ENCODE measurements at regions not wholly inside any gene's neighbourhood (a gene's known extent, or its start where the extent isn't known, plus 50 kb on each side); places are given as distances from the start of the nearest gene placed in this dataset.

DNA sequence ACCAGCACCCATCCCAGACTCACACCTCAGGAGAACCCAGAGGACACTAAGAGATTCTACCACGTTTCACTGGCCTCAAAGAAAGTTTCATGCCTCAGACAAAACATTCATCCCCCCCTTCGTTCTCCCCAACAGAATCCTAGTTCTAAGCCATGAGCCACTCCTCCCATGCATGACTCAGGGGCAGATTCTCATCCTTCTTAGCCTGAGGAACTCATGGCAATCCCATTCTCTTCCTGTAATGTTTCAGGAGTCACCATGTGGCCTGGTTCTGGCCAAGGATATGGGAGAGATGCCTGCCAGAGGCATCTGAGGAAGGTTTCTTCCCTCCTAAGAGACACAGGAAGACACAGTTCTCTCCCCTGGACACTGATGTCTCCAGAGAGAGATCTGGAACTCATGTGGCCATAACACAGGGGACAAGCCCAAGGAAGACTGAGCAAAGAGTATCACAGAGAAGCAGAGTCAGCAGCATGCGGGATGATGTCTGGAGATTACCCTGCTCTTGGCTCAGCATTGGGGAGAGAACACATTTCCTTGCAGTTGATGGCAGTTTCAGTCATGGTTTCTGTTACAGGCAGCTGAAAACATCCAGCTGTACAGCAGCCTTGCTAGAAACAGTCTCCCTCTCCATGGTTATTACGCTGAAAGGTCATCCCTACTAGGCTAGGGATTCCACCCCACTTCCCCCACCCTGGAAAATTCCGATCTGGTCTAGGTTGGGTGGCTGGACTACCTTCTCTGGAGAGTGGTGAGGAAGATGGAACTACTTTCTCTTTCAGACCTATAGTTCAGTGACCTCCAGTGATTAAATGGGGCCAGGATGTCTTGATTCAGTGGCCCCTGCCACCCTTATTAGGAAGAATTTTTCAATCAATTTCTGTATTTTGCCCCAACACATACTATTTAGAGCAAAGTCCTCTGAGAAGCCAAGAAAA is 115.4 kb downstream of the ZNF608 start:
- Histone ChIP-seq H3K27ac (ENCODE audit: extremely low read depth, low read depth, low read length) (no peak overlapping the region), H4K20me1 (replicated peaks; ENCODE audit: control insufficient read depth, insufficient read depth, low read length) (no peaks in the 10 kb centered on the region), H3K9ac (ENCODE audit: insufficient read depth in 1 of 2, low read depth in 2 of 2, low read length in 2 of 2) (peak overlapping the region in 1 of 2 experiments; percentile 10; a peak in 1 of 4 replicates), H3K79me2 (ENCODE audit: control insufficient read depth, insufficient read depth, low read length) (no peaks in the 10 kb centered on the region), H2AFZ (ENCODE audit: low read depth, low read length) (peak overlapping the region; percentile 44), H3K4me1 (replicated peaks in 1 of 2; ENCODE audit: control insufficient read depth in 2 of 2, insufficient read depth in 2 of 2, low read length in 2 of 2) (peaks cover 19 to 35% of the 10 kb centered on the region in 2 experiments), H3K27me3 (ENCODE audit: control insufficient read depth in 2 of 2, insufficient read depth in 2 of 2, low read length in 2 of 2) (no peaks in the 10 kb centered on the region), H3K4me3 (no peak overlapping the region), H3K36me3 (ENCODE audit: control insufficient read depth, insufficient read depth, low read length) (no peaks in the 10 kb centered on the region), H3K9me1 (ENCODE audit: control insufficient read depth, insufficient read depth, low read length) (no peaks in the 10 kb centered on the region), H3K9me3 (replicated peaks; ENCODE audit: control insufficient read depth, insufficient read depth, low read depth, low read length) (no peaks in the 10 kb centered on the region), H3K4me2 (ENCODE audit: insufficient read depth, low read length) (no peak overlapping the region)
- POLR2A ChIA-PET, result interaction anchor here (0.6 kb wide), 1 partner anchor 10 kb away, joined by 3 read pairs; no protein-coding TSS in a partner anchor
- in situ Hi-C loops (cut with MboI), result no loop called here
- FAIRE-seq (no peak), ATAC-seq (no peak), DNase-seq (ENCODE audit: extremely low read depth in 1 of 4, low spot score in 3 of 4) (no peak)
- 57% methylated on average over 5 of the region's 5 CpGs for whole genome bisulfite sequencing (ENCODE audit: insufficient coverage, low coverage, missing lambda C conversion rate)
- no peak for TF ChIP-seq ZNF263 (CRISPR knock-in tag; IDR thresholded peaks at IDR 0.05; ENCODE audit: borderline replicate concordance)
- no peak for TF ChIP-seq ILK (tag; IDR thresholded peaks at IDR 0.05; ENCODE audit: borderline replicate concordance, low read depth)
- TF ChIP-seq PHTF2 (CRISPR knock-in tag; IDR thresholded peaks at IDR 0.05), result no peak
- TF ChIP-seq, protein P1, sequence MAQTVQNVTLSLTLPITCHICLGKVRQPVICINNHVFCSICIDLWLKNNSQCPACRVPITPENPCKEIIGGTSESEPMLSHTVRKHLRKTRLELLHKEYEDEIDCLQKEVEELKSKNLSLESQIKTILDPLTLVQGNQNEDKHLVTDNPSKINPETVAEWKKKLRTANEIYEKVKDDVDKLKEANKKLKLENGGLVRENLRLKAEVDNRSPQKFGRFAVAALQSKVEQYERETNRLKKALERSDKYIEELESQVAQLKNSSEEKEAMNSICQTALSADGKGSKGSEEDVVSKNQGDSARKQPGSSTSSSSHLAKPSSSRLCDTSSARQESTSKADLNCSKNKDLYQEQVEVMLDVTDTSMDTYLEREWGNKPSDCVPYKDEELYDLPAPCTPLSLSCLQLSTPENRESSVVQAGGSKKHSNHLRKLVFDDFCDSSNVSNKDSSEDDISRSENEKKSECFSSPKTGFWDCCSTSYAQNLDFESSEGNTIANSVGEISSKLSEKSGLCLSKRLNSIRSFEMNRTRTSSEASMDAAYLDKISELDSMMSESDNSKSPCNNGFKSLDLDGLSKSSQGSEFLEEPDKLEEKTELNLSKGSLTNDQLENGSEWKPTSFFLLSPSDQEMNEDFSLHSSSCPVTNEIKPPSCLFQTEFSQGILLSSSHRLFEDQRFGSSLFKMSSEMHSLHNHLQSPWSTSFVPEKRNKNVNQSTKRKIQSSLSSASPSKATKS (CRISPR knock-in tag; IDR thresholded peaks at IDR 0.05), result no peak
- no peak for TF ChIP-seq TAF9B (IDR thresholded peaks at IDR 0.05; ENCODE audit: partially characterized antibody)
- TF ChIP-seq, protein P2, sequence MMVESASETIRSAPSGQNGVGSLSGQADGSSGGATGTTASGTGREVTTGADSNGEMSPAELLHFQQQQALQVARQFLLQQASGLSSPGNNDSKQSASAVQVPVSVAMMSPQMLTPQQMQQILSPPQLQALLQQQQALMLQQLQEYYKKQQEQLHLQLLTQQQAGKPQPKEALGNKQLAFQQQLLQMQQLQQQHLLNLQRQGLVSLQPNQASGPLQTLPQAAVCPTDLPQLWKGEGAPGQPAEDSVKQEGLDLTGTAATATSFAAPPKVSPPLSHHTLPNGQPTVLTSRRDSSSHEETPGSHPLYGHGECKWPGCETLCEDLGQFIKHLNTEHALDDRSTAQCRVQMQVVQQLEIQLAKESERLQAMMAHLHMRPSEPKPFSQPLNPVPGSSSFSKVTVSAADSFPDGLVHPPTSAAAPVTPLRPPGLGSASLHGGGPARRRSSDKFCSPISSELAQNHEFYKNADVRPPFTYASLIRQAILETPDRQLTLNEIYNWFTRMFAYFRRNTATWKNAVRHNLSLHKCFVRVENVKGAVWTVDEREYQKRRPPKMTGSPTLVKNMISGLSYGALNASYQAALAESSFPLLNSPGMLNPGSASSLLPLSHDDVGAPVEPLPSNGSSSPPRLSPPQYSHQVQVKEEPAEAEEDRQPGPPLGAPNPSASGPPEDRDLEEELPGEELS (CRISPR knock-in tag; IDR thresholded peaks at IDR 0.05; ENCODE audit: borderline replicate concordance), result no peak
- no peak for TF ChIP-seq RBBP5 (IDR thresholded peaks at IDR 0.05; ENCODE audit: borderline replicate concordance, insufficient read depth, low read length, poor library complexity, severe bottlenecking)
- BruUV-seq (replicated peaks), result no TSS peak
- CTCF ChIA-PET (ENCODE audit: low intra/inter-chr PET ratio), result no interaction called here
- intact Hi-C loops (cut with micrococcal nuclease), result no loop called here

Measured in K562 (cell line).